HEK293 (cell line): ENCODE measurements at regions not wholly inside any gene's neighbourhood (a gene's known extent, or its start where the extent isn't known, plus 50 kb on each side); places are given as distances from the start of the nearest gene placed in this dataset.
"Not testable (repeated sequence)": the region's sequence is repeated elsewhere in the genome, so short reads cannot be mapped to it uniquely, and the experiment has no call there.

ENCODE experiments used
- CTCF ChIA-PET: fragments of 350-600 bp; formaldehyde crosslinking; extraction: SDS; loops from one replicate; lab custom pipeline; 2021; ENCODE audit warnings: antibody characterized with exemption; lab: Yijun Ruan, JAX
- POLR2A ChIA-PET: fragments of 300-600 bp; formaldehyde crosslinking; extraction: SDS; loops from one replicate; lab custom pipeline; 2020; ENCODE audit warnings: antibody characterized with exemption, inconsistent platforms; lab: Yijun Ruan, JAX
- H3K27ac ChIP-seq: fragments of 200-500 bp; sonication (Bioruptor generic); 2 replicates; pipeline ENCODE4 v1.5.1; 2014; ENCODE audit warnings: low read depth, low read length, control low read depth, inconsistent platforms; ENCODE audit errors: extremely low read depth
- H3K36me3 ChIP-seq, 2 experiments: fragments of 200-500 bp in 1 of 2; sonication (Bioruptor generic) in 1 of 2; 1 replicate in 1 of 2; 2 replicates in 1 of 2; pipeline ENCODE4 v1.5.1; 2014 to 2017; ENCODE audit warnings: inconsistent platforms in 2 of 2, low read length in 2 of 2; ENCODE audit not compliant: control insufficient read depth in 2 of 2, insufficient read depth in 1 of 2
- H3K4me1 ChIP-seq: fragments of 200-500 bp; sonication (Bioruptor generic); 2 replicates; pipeline ENCODE4 v1.5.1; 2014; ENCODE audit warnings: mild to moderate bottlenecking, low read length, inconsistent platforms; ENCODE audit not compliant: control insufficient read depth, insufficient read depth
- H3K4me3 ChIP-seq: 2 replicates; pipeline ENCODE4 v1.5.1; 2011; ENCODE audit warnings: low read depth, mild to moderate bottlenecking, control low read depth, low read length, moderate library complexity
- H3K9me3 ChIP-seq: fragments of 200-500 bp; sonication (Bioruptor generic); 2 replicates; pipeline ENCODE4 v1.5.1; 2014; ENCODE audit warnings: low read depth, low read length, inconsistent platforms; ENCODE audit not compliant: control insufficient read depth, insufficient read depth
- HOXD13 ChIP-seq: sonication (generic); formaldehyde crosslinking; IDR thresholded peaks from 2 replicates; pipeline ENCODE4 v1.8.0; 2022; ENCODE audit warnings: missing genetic modification reagents, borderline replicate concordance
- REST ChIP-seq: fragments of 450-650 bp; formaldehyde crosslinking; IDR thresholded peaks from 2 replicates; pipeline ENCODE4 v1.5.1; 2016; ENCODE audit warnings: missing biosample characterization, missing genetic modification characterization
- SCRT1 ChIP-seq: fragments of 450-650 bp; formaldehyde crosslinking; IDR thresholded peaks from 2 replicates; pipeline ENCODE4 v1.5.1; 2016; ENCODE audit warnings: missing biosample characterization, missing genetic modification characterization, borderline replicate concordance
- ZBTB11 ChIP-seq: fragments of 450-650 bp; formaldehyde crosslinking; conservative IDR thresholded peaks from 2 replicates; pipeline ENCODE4 v1.5.1; 2016; ENCODE audit warnings: low read depth, missing biosample characterization, missing genetic modification characterization
- ZNF121 ChIP-seq: fragments of 450-650 bp; formaldehyde crosslinking; IDR thresholded peaks from 2 replicates; pipeline ENCODE4 v1.5.1; 2016; ENCODE audit warnings: missing biosample characterization, missing genetic modification characterization
- ZNF132 ChIP-seq: fragments of 450-650 bp; formaldehyde crosslinking; IDR thresholded peaks from 2 replicates; pipeline ENCODE4 v1.5.1; 2017; ENCODE audit warnings: missing biosample characterization, missing genetic modification characterization, borderline replicate concordance
- ZNF140 ChIP-seq: fragments of 450-650 bp; formaldehyde crosslinking; IDR thresholded peaks from 2 replicates; pipeline ENCODE4 v1.5.1; 2016; ENCODE audit warnings: missing biosample characterization, missing genetic modification characterization
- ZNF19 ChIP-seq: fragments of 450-650 bp; formaldehyde crosslinking; IDR thresholded peaks from 2 replicates; pipeline ENCODE4; 2016; ENCODE audit warnings: missing biosample characterization, missing genetic modification characterization, low read depth
- ZNF202 ChIP-seq: fragments of 450-650 bp; formaldehyde crosslinking; IDR thresholded peaks from 2 replicates; pipeline ENCODE4 v1.5.1; 2016; ENCODE audit warnings: missing biosample characterization, missing genetic modification characterization, borderline replicate concordance
- ZNF394 ChIP-seq: fragments of 450-650 bp; formaldehyde crosslinking; IDR thresholded peaks from 2 replicates; pipeline ENCODE4 v1.5.1; 2016; ENCODE audit warnings: missing biosample characterization, missing genetic modification characterization, mild to moderate bottlenecking, moderate library complexity, borderline replicate concordance
- ZNF426 ChIP-seq: fragments of 450-650 bp; formaldehyde crosslinking; IDR thresholded peaks from 2 replicates; pipeline ENCODE4 v1.5.1; 2017; ENCODE audit warnings: missing biosample characterization, missing genetic modification characterization, mild to moderate bottlenecking, inconsistent platforms, moderate library complexity
- ZNF433 ChIP-seq: fragments of 450-650 bp; formaldehyde crosslinking; IDR thresholded peaks from 2 replicates; pipeline ENCODE4 v1.5.1; 2016; ENCODE audit warnings: missing biosample characterization, missing genetic modification characterization, low read depth
- ZNF501 ChIP-seq: fragments of 450-650 bp; formaldehyde crosslinking; IDR thresholded peaks from 2 replicates; pipeline ENCODE4 v1.5.1; 2016; ENCODE audit warnings: missing biosample characterization, missing genetic modification characterization
- ZNF518A ChIP-seq: fragments of 450-650 bp; formaldehyde crosslinking; conservative IDR thresholded peaks from 2 replicates; pipeline ENCODE4 v1.5.1; 2016; ENCODE audit warnings: low read depth, missing biosample characterization, missing genetic modification characterization
- ZNF555 ChIP-seq: fragments of 450-650 bp; formaldehyde crosslinking; conservative IDR thresholded peaks from 2 replicates; pipeline ENCODE4 v1.5.1; 2017; ENCODE audit warnings: missing biosample characterization, mild to moderate bottlenecking, missing genetic modification characterization, inconsistent platforms
- ZNF558 ChIP-seq: fragments of 450-650 bp; formaldehyde crosslinking; IDR thresholded peaks from 2 replicates; pipeline ENCODE4 v1.5.1; 2016; ENCODE audit warnings: missing biosample characterization, missing genetic modification characterization
- ZNF560 ChIP-seq: fragments of 450-650 bp; formaldehyde crosslinking; IDR thresholded peaks from 2 replicates; pipeline ENCODE4 v1.5.1; 2017; ENCODE audit warnings: missing biosample characterization, missing genetic modification characterization, borderline replicate concordance
- ZNF623 ChIP-seq: fragments of 450-650 bp; formaldehyde crosslinking; IDR thresholded peaks from 2 replicates; pipeline ENCODE4 v1.5.1; 2016; ENCODE audit warnings: missing biosample characterization, missing genetic modification characterization
- ZNF654 ChIP-seq: fragments of 450-650 bp; formaldehyde crosslinking; IDR thresholded peaks from 2 replicates; pipeline ENCODE4 v1.5.1; 2016; ENCODE audit warnings: low read depth, missing biosample characterization, missing genetic modification characterization

- H3K4me3 ChIP-seq, H3K27ac ChIP-seq, H3K36me3 ChIP-seq, POLR2A ChIA-PET, CTCF ChIA-PET, H3K9me3 ChIP-seq, H3K4me1 ChIP-seq: not testable (repeated sequence)
- TF ChIP-seq ZNF623: peak; percentile 41; the same call in 1 of the 2 replicates
- peak; percentile 57; the same call in 1 of the 2 replicates for TF ChIP-seq ZNF394
- TF ChIP-seq ZBTB11 (tag by site-specific recombination): peak; percentile 47; the same call in 1 of the 2 replicates
- TF ChIP-seq ZNF19: 0 out of 2 replicates have a peak, but pooled peaks have one; percentile 22
- 0 out of 2 replicates have a peak, but pooled peaks have one; percentile 17 for TF ChIP-seq REST (tag by site-specific recombination)
- TF ChIP-seq ZNF202 (tag by site-specific recombination): peak; percentile 65; the same call in 1 of the 2 replicates
- TF ChIP-seq ZNF555 (tag by site-specific recombination): peak; percentile 32
- peak; percentile 17; the same call in 1 of the 2 replicates for TF ChIP-seq ZNF654
- 0 out of 2 replicates have a peak, but pooled peaks have one; percentile 36 for TF ChIP-seq ZNF518A
- TF ChIP-seq ZNF140 (tag by site-specific recombination): peak; percentile 38; the same call in 1 of the 2 replicates
- TF ChIP-seq ZNF426: peak; percentile 43
- peak; percentile 17; the same call in 1 of the 2 replicates for TF ChIP-seq ZNF560 (tag by site-specific recombination)
- 0 out of 2 replicates have a peak, but pooled peaks have one; percentile 13 for TF ChIP-seq ZNF433
These were observed 1049.4 kb upstream of the CDH6 start for GRCh38 chr5:30144059-30144458.

GRCh38 chr5:30142432-30142831 is 1051.1 kb upstream of the CDH6 start:
- Histone ChIP-seq H3K4me1 (no peaks in the 10 kb centered on the region), H3K9me3 (no peaks in the 10 kb centered on the region; the same call in 1 of the 2 replicates), H3K36me3 (no peaks in the 10 kb centered on the region; a peak in 1 of 3 replicates), H3K27ac (no peak overlapping the region), H3K4me3 (no peak overlapping the region)
- no peak for TF ChIP-seq ZNF132 (tag by site-specific recombination)
- TF ChIP-seq ZNF121 (tag by site-specific recombination): no peak
- no peak for TF ChIP-seq ZNF558 (tag by site-specific recombination)
- TF ChIP-seq ZNF501 (tag by site-specific recombination): no peak
- no peak for TF ChIP-seq SCRT1
- no peak for TF ChIP-seq HOXD13 (CRISPR knock-in tag)
- POLR2A ChIA-PET: no interaction called here
- CTCF ChIA-PET: no interaction called here
